ENCODE measurements at regions not wholly inside any gene's neighbourhood (a gene's known extent, or its start where the extent isn't known, plus 50 kb on each side); places are given as distances from the start of the nearest gene placed in this dataset.

DNA sequence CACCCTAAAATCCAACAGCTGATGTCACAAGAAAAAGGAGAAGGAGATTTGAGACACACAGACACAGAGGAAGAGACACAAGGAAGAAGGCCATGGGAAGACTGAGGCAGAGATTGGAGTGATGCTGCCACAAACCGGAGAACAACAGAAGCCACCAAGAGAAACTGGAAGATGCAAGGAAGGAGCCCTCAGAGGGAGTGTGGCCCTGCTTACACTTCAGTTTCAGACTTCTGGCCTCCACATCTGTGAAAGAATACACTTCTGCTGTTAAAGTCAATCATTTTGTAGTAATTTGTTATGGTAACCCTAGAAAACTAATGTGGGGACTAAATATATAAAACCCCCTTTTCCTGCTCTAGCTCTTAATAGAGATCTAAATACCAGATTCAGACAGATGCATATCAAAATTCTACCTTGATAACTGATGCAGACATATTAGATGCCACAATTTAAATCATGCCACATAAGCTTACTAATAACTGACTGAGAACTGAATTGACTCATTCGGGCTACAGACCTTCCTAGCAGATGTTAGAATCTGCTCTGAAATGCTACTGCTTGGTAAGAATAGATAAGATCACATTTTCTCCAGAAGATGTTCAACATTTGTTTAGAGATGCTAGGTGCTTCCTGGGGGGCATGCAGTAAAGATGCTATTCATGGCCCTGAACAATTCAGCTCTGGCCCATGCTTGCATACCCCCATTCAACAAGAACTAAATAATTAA lies 113.1 kb upstream of the CCND2 start:
- Histone ChIP-seq H3K4me3 (ENCODE audit: low read depth, low read length) (no peak overlapping the region), H3K36me3 (ENCODE audit: control insufficient read depth, insufficient read depth, low read length) (no peaks in the 10 kb centered on the region), H3K4me1 (ENCODE audit: control insufficient read depth, insufficient read depth, low read length) (peaks cover 13% of the 10 kb centered on the region), H3K27me3 (ENCODE audit: control insufficient read depth, insufficient read depth, low read length) (no peaks in the 10 kb centered on the region), H3K9me3 (ENCODE audit: control insufficient read depth, insufficient read depth, low read length) (no peaks in the 10 kb centered on the region), H3K27ac (ENCODE audit: low read depth, low read length) (no peak overlapping the region)
- 100% methylated on average over 1 of the region's 2 CpGs for WGBS (ENCODE audit: insufficient coverage)
- DNase-seq (ENCODE audit: low read depth in 4 of 6, low spot score in 6 of 6), result no peak

DNA sequence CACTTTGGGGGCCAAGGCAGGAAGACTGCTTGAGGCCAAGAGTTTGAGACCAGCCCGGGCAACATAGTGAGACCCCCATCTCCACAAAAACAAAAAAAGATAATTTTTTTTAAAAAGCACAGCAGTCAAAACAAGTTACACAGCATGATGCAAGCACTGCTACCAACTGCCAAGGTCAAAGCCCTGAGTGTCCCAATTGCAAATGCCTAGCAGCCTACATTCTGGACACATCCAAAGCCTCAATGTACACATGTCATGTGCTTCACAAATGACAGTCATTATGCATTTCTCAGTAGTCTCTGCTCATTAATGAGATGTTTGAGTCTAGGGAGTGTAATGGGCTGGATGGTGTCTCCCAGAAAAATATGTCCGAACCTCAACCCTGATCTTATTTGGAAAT lies 113.7 kb upstream of the CCND2 start:
- WGBS (ENCODE audit: insufficient coverage), result 80% methylated on average over 1 of the region's 2 CpGs
- no peaks in the 10 kb centered on the region for H3K9me3 ChIP-seq (ENCODE audit: control insufficient read depth, insufficient read depth, low read length)
- DNase-seq (ENCODE audit: low read depth in 4 of 6, low spot score in 6 of 6), result no peak

DNA sequence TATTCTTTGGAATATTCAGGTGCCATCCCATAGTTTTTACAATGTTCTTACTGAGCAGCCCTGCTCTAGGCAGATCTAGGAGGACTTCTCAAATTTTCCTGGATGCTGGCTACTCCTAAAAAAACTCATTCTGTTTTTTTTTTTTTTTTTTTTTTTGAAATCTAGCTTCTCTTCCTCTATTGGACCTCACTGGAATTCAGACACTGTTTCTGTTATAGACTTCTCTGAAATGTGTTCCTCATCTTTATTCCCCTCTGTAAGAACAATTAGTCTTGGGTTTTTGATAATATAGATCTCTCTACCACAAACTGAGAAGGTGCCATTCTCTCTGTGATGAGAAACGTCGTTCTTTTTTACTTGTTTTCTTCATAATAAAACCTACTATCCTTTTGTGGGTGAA lies 115.3 kb upstream of the CCND2 start:
- Histone ChIP-seq H3K4me3 (ENCODE audit: low read depth, low read length) (no peak overlapping the region), H3K9me3 (ENCODE audit: control insufficient read depth, insufficient read depth, low read length) (no peaks in the 10 kb centered on the region), H3K4me1 (ENCODE audit: control insufficient read depth, insufficient read depth, low read length) (no peaks in the 10 kb centered on the region), H3K36me3 (ENCODE audit: control insufficient read depth, insufficient read depth, low read length) (no peaks in the 10 kb centered on the region), H3K27me3 (ENCODE audit: control insufficient read depth, insufficient read depth, low read length) (no peaks in the 10 kb centered on the region), H3K27ac (ENCODE audit: low read depth, low read length) (no peak overlapping the region)
- no peak for DNase-seq (ENCODE audit: low read depth in 4 of 6, low spot score in 6 of 6)
- WGBS (ENCODE audit: insufficient coverage), result no CpG with 5 or more reads among the region's 2 CpGs

More for the DNA sequence above, 113.7 kb upstream of the CCND2 start:
- no peaks in the 10 kb centered on the region for H3K36me3 ChIP-seq (ENCODE audit: control insufficient read depth, insufficient read depth, low read length)
- no peaks in the 10 kb centered on the region for H3K27me3 ChIP-seq (ENCODE audit: control insufficient read depth, insufficient read depth, low read length)
- H3K4me1 ChIP-seq (ENCODE audit: control insufficient read depth, insufficient read depth, low read length), result peaks cover 8% of the 10 kb centered on the region
- H3K4me3 ChIP-seq (ENCODE audit: low read depth, low read length), result no peak overlapping the region
- H3K27ac ChIP-seq (ENCODE audit: low read depth, low read length), result no peak overlapping the region

DNA sequence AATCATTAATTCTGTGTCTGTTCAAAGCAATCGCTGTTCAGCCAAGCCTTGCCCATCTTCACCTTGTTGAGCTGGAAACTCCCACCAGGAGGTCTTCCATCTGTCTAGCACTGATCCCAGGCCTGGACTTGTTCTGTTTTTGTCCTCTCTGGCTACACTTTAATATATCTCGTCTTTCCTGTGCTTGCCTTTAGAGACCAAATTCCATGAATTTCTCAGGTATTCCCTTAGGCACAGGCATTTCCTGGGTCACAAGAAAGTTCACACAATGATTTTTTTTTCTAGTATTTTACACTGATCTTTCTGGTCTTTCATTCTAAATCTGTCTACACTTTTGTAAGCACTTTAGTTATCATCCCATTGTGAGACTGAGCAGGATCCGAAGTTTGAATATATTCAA lies 116.4 kb upstream of the CCND2 start:
- 89% methylated on average over 2 of the region's 3 CpGs for WGBS (ENCODE audit: insufficient coverage)
- Histone ChIP-seq H3K4me3 (ENCODE audit: low read depth, low read length) (no peak overlapping the region), H3K9me3 (ENCODE audit: control insufficient read depth, insufficient read depth, low read length) (no peaks in the 10 kb centered on the region), H3K27ac (ENCODE audit: low read depth, low read length) (no peak overlapping the region), H3K27me3 (ENCODE audit: control insufficient read depth, insufficient read depth, low read length) (no peaks in the 10 kb centered on the region), H3K4me1 (ENCODE audit: control insufficient read depth, insufficient read depth, low read length) (no peaks in the 10 kb centered on the region), H3K36me3 (ENCODE audit: control insufficient read depth, insufficient read depth, low read length) (no peaks in the 10 kb centered on the region)
- DNase-seq (ENCODE audit: low read depth in 4 of 6, low spot score in 6 of 6), result no peak

DNA sequence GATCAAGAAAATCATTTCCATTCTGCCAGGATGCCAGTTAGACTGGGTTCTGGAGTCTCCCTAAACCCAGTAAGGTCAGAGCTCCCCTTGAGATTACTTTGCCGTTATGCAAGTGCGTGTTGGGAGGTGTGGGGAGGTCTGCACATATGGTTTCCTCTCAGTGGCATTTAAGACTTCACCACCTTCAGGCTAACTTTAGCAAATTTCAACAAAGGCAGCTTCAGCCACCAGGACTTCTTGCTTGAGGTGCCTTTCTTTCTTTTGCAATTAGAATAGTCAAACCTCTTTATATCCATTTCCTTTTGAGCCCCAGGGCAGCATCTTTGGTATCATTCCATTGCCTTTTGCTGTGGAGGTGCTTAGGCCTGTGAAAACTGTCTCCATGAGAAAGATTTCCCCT lies 117.2 kb upstream of the CCND2 start:
- WGBS (ENCODE audit: insufficient coverage), result no CpG with 5 or more reads among the region's 2 CpGs

DNA sequence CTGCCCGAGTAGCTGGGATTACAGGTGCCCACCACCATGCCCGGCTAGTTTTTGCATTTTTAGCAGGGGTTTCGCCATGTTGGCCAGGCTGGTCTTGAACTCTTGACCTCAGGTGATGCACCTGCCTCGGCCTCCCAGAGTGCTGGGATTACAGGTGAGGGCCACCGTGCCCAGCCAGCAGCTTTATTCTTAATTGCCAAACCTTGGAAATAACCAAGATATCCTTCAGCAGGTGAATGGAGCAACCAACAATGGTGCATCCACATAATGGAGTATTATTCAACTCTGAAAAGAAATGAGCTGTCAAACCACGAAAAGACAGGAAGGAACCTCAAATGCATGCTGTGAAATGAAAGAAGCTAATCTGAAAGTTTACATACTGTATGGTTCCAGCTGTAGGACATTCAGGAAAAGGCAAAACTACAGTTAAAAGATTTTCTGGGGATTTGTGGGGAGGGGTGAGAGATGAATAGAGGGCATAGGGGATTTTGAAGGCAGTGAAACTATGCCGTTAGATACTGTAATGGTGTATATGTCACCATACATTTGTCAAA lies 118.8 kb upstream of the CCND2 start:
- no peak for DNase-seq (ENCODE audit: low read depth in 4 of 6, low spot score in 6 of 6)
- Histone ChIP-seq H3K4me1 (ENCODE audit: control insufficient read depth, insufficient read depth, low read length) (no peaks in the 10 kb centered on the region), H3K9me3 (ENCODE audit: control insufficient read depth, insufficient read depth, low read length) (no peaks in the 10 kb centered on the region), H3K4me3 (ENCODE audit: low read depth, low read length) (no peak overlapping the region), H3K36me3 (ENCODE audit: control insufficient read depth, insufficient read depth, low read length) (no peaks in the 10 kb centered on the region), H3K27ac (ENCODE audit: low read depth, low read length) (no peak overlapping the region), H3K27me3 (ENCODE audit: control insufficient read depth, insufficient read depth, low read length) (no peaks in the 10 kb centered on the region)
- WGBS (ENCODE audit: insufficient coverage), result 90% methylated on average over 6 of the region's 7 CpGs

More for the DNA sequence above, 117.2 kb upstream of the CCND2 start:
- Histone ChIP-seq H3K4me3 (ENCODE audit: low read depth, low read length) (no peak overlapping the region), H3K27me3 (ENCODE audit: control insufficient read depth, insufficient read depth, low read length) (no peaks in the 10 kb centered on the region), H3K4me1 (ENCODE audit: control insufficient read depth, insufficient read depth, low read length) (no peaks in the 10 kb centered on the region), H3K9me3 (ENCODE audit: control insufficient read depth, insufficient read depth, low read length) (no peaks in the 10 kb centered on the region), H3K36me3 (ENCODE audit: control insufficient read depth, insufficient read depth, low read length) (no peaks in the 10 kb centered on the region), H3K27ac (ENCODE audit: low read depth, low read length) (no peak overlapping the region)
- no peak for DNase-seq (ENCODE audit: low read depth in 4 of 6, low spot score in 6 of 6)

DNA sequence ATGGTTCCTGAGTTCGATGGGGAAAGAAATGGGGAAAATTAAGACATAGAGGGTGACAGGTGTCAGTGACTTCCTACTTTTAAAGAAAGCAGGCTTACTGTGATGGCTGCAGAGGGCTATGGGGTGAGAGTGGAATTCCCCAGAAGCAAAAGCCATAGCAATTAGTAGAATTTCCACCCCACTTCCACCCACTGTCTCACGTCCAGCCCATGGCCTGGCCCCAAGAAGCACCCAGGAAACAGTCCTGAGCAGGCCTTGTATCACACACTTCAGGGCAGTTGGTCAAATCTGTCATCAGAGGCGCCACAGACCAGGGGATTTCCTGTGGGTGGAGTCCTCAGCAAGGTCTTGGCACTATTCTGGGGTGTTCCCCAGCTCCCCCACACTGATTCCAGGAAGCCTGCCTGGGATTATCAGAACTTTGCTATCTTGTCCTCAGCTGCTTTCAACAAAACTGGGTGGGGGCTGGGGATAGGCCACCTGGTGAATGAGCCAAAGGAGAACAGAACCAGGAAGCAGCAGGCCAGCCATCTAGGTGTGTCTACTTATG lies 120.1 kb upstream of the CCND2 start:
- H3K27me3 ChIP-seq (ENCODE audit: control insufficient read depth, insufficient read depth, low read length), result no peaks in the 10 kb centered on the region
- no peaks in the 10 kb centered on the region for H3K36me3 ChIP-seq (ENCODE audit: control insufficient read depth, insufficient read depth, low read length)
- no peak overlapping the region for H3K27ac ChIP-seq (ENCODE audit: low read depth, low read length)
- H3K4me1 ChIP-seq (ENCODE audit: control insufficient read depth, insufficient read depth, low read length), result no peaks in the 10 kb centered on the region
- H3K9me3 ChIP-seq (ENCODE audit: control insufficient read depth, insufficient read depth, low read length), result no peaks in the 10 kb centered on the region
- no peak for DNase-seq (ENCODE audit: low read depth in 4 of 6, low spot score in 6 of 6)
- 85% methylated on average over 2 of the region's 3 CpGs for WGBS (ENCODE audit: insufficient coverage)
- no peak overlapping the region for H3K4me3 ChIP-seq (ENCODE audit: low read depth, low read length)

DNA sequence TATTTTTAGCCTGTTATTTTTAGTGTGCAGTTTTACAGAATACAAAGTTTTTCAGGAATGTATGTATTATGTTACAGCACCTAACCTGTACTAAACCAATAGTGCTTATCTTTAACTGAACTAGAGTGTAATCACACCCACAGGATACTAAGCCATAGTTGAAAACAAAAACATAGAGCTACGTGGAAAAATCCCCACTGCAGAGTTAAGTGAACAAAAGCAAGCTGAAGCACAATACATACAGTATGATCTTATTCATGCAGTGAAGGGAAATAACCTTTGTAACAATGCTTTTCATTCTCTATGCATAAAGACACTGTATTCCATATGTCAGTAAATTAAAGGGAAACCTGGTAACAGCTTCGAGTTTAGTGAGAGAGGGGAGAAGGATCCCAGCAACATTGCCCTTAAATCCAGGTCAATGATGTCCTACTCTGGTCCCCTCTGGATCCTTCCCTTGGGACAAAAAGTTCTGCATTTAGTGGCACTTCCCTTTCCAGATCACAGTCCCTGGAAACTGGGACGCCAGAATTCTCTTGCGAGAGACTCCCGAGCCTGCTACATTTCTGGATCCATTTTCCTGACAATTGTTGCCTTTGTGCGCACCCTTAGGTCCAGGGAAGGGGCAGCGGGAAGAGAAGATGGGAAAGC lies 121.3 kb upstream of the CCND2 start:
- no peak for DNase-seq (ENCODE audit: low read depth in 4 of 6, low spot score in 6 of 6)
- no peak overlapping the region for H3K4me3 ChIP-seq (ENCODE audit: low read depth, low read length)
- no peaks in the 10 kb centered on the region for H3K9me3 ChIP-seq (ENCODE audit: control insufficient read depth, insufficient read depth, low read length)
- 81% methylated on average over 4 of the region's 7 CpGs for WGBS (ENCODE audit: insufficient coverage)
- H3K36me3 ChIP-seq (ENCODE audit: control insufficient read depth, insufficient read depth, low read length), result no peaks in the 10 kb centered on the region
- H3K4me1 ChIP-seq (ENCODE audit: control insufficient read depth, insufficient read depth, low read length), result no peaks in the 10 kb centered on the region
- no peaks in the 10 kb centered on the region for H3K27me3 ChIP-seq (ENCODE audit: control insufficient read depth, insufficient read depth, low read length)
- H3K27ac ChIP-seq (ENCODE audit: low read depth, low read length), result no peak overlapping the region

DNA sequence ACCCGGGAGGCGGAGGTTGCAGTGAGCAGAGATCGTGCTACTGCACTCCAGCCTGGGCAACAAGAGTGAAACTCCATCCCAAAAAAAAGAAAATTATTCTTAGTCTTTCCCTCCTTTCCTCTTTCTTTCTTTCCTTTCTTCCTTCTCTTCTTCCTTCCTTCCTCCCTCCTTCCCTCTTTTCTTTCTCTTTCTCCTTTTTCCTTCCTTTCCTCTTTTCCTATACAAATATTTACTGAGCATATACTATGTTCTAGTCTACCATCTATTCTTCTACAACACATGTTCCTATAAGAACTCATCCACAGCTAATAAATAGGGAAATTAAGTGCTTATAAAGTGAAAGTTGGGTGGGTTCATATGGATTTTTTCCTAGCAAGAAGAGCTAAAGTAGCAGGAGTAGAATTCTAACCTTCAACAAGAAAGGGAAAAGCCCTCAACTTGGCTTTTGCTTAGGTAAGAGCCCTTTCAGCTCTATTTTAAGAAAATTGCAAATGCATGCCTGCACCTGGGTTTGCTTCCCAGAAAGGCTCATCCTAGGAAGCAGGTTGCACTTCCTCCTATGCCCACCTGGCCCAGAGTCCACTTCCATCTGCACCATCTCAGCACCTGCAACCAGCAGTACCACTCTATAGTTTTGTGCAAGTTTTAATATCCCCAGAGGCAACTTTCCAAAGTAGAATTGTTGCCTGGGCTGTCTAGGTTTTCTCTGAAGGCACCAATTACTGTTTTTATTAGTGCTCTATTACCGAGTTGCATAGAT lies 122.0 kb upstream of the CCND2 start:
- 100% methylated on average over 2 of the region's 4 CpGs for WGBS (ENCODE audit: insufficient coverage)
- no peaks in the 10 kb centered on the region for H3K27me3 ChIP-seq (ENCODE audit: control insufficient read depth, insufficient read depth, low read length)
- H3K27ac ChIP-seq (ENCODE audit: low read depth, low read length), result no peak overlapping the region
- H3K4me3 ChIP-seq (ENCODE audit: low read depth, low read length), result no peak overlapping the region
- DNase-seq (ENCODE audit: low read depth in 4 of 6, low spot score in 6 of 6), result no peak
- no peaks in the 10 kb centered on the region for H3K4me1 ChIP-seq (ENCODE audit: control insufficient read depth, insufficient read depth, low read length)
- H3K36me3 ChIP-seq (ENCODE audit: control insufficient read depth, insufficient read depth, low read length), result no peaks in the 10 kb centered on the region
- no peaks in the 10 kb centered on the region for H3K9me3 ChIP-seq (ENCODE audit: control insufficient read depth, insufficient read depth, low read length)

All from spinal cord (tissue), 9 donors.